ENCODE measurements at regions not wholly inside any gene's neighbourhood (a gene's known extent, or its start where the extent isn't known, plus 50 kb on each side); places are given as distances from the start of the nearest gene placed in this dataset.

DNA sequence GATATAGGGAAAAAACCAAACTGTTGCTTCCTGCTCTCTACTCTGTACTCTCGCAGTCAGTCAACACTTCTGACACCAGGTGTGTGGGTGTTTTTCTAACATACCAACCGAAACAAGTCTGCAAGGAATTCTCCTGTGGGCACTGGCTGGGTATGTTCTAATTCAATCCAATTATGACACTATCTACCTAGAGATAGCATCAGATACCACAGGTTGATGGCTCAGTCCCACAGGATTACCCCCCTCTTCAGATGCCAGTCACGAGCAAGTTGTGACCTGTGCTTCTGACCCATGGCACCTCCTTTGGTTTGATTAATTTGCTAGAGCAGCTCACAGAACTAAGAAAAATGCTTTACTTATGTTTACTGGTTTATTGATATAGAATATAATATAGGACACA, 78.3 kb downstream of the DYRK2 start:
- TF ChIP-seq, protein P1, sequence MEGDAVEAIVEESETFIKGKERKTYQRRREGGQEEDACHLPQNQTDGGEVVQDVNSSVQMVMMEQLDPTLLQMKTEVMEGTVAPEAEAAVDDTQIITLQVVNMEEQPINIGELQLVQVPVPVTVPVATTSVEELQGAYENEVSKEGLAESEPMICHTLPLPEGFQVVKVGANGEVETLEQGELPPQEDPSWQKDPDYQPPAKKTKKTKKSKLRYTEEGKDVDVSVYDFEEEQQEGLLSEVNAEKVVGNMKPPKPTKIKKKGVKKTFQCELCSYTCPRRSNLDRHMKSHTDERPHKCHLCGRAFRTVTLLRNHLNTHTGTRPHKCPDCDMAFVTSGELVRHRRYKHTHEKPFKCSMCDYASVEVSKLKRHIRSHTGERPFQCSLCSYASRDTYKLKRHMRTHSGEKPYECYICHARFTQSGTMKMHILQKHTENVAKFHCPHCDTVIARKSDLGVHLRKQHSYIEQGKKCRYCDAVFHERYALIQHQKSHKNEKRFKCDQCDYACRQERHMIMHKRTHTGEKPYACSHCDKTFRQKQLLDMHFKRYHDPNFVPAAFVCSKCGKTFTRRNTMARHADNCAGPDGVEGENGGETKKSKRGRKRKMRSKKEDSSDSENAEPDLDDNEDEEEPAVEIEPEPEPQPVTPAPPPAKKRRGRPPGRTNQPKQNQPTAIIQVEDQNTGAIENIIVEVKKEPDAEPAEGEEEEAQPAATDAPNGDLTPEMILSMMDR (IDR thresholded peaks at IDR 0.05), result no peak
- no peak for TF ChIP-seq POLR2A (IDR thresholded peaks at IDR 0.05)

Measured in ovary (tissue), 3 donors.